ENCODE measurements at regions not wholly inside any gene's neighbourhood (a gene's known extent, or its start where the extent isn't known, plus 50 kb on each side); places are given as distances from the start of the nearest gene placed in this dataset.

- DNase-seq (ENCODE audit: low read depth in 2 of 2) = no peak
Measured at GRCh38 chr2:82165377-82165776, 1860.8 kb upstream of the LRRTM1 start.

- no peak for DNase-seq (ENCODE audit: low read depth in 2 of 2)
Measured at GRCh38 chr2:82158150-82158549, 1853.6 kb upstream of the LRRTM1 start.

- no peak for DNase-seq (ENCODE audit: low read depth in 2 of 2)
Measured at GRCh38 chr2:82155469-82155868, 1850.9 kb upstream of the LRRTM1 start.

- DNase-seq (ENCODE audit: low read depth in 2 of 2) = no peak
Measured at GRCh38 chr2:82143343-82143742, 1838.8 kb upstream of the LRRTM1 start.

GRCh38 chr2:82139979-82140611 lies 1835.5 kb upstream of the LRRTM1 start:
- DNase-seq (ENCODE audit: low read depth in 2 of 2) = no peak

GRCh38 chr2:82137441-82137840 lies 1832.9 kb upstream of the LRRTM1 start:
- DNase-seq (ENCODE audit: low read depth in 2 of 2) = no peak

- no peak for DNase-seq (ENCODE audit: low read depth in 2 of 2)
Measured at GRCh38 chr2:82128051-82128450, 1823.5 kb upstream of the LRRTM1 start.

- DNase-seq (ENCODE audit: low read depth in 2 of 2) = no peak
Measured at GRCh38 chr2:82124629-82125028, 1820.1 kb upstream of the LRRTM1 start.

- no peak for DNase-seq (ENCODE audit: low read depth in 2 of 2)
Measured at GRCh38 chr2:82120654-82121053, 1816.1 kb upstream of the LRRTM1 start.

- no peak for DNase-seq (ENCODE audit: low read depth in 2 of 2)
Measured at GRCh38 chr2:82120115-82120514, 1815.6 kb upstream of the LRRTM1 start.

- DNase-seq (ENCODE audit: low read depth in 2 of 2) = no peak
Measured at GRCh38 chr2:82109418-82109817, 1804.9 kb upstream of the LRRTM1 start.

GRCh38 chr2:82098617-82099016 lies 1794.1 kb upstream of the LRRTM1 start:
- DNase-seq (ENCODE audit: low read depth in 2 of 2) = no peak

GRCh38 chr2:82089518-82089917 lies 1785.0 kb upstream of the LRRTM1 start:
- no peak for DNase-seq (ENCODE audit: low read depth in 2 of 2)

GRCh38 chr2:82084679-82085392 lies 1780.3 kb upstream of the LRRTM1 start:
- DNase-seq (ENCODE audit: low read depth in 2 of 2) = no peak

GRCh38 chr2:82075875-82076274 lies 1771.3 kb upstream of the LRRTM1 start:
- DNase-seq (ENCODE audit: low read depth in 2 of 2) = no peak

- DNase-seq (ENCODE audit: low read depth in 2 of 2) = no peak
Measured at GRCh38 chr2:82062463-82062862, 1757.9 kb upstream of the LRRTM1 start.

- DNase-seq (ENCODE audit: low read depth in 2 of 2) = no peak
Measured at GRCh38 chr2:82055846-82056245, 1751.3 kb upstream of the LRRTM1 start.

GRCh38 chr2:82043867-82044266 lies 1739.3 kb upstream of the LRRTM1 start:
- no peak for DNase-seq (ENCODE audit: low read depth in 2 of 2)

- DNase-seq (ENCODE audit: low read depth in 2 of 2) = no peak
Measured at GRCh38 chr2:82027921-82028615, 1723.5 kb upstream of the LRRTM1 start.

GRCh38 chr2:82023710-82024109 lies 1719.2 kb upstream of the LRRTM1 start:
- no peak for DNase-seq (ENCODE audit: low read depth in 2 of 2)

- DNase-seq (ENCODE audit: low read depth in 2 of 2) = no peak
Measured at GRCh38 chr2:82013641-82014040, 1709.1 kb upstream of the LRRTM1 start.

GRCh38 chr2:82007071-82007664 lies 1702.6 kb upstream of the LRRTM1 start:
- DNase-seq (ENCODE audit: low read depth in 2 of 2) = no peak
